C4-2B (cell line): ENCODE measurements at regions not wholly inside any gene's neighbourhood (a gene's known extent, or its start where the extent isn't known, plus 50 kb on each side); places are given as distances from the start of the nearest gene placed in this dataset.

Experiments used
- ZFX ChIP-seq: fragments of 450-650 bp; IDR thresholded peaks from 2 replicates; pipeline ENCODE4 v1.6.1; 2017
- TF ChIP-seq, protein P1 (sequence below): fragments of 450-650 bp; conservative IDR thresholded peaks from 2 replicates; pipeline ENCODE4 v1.5.1; 2017; ENCODE audit warnings: mild to moderate bottlenecking

DNA sequence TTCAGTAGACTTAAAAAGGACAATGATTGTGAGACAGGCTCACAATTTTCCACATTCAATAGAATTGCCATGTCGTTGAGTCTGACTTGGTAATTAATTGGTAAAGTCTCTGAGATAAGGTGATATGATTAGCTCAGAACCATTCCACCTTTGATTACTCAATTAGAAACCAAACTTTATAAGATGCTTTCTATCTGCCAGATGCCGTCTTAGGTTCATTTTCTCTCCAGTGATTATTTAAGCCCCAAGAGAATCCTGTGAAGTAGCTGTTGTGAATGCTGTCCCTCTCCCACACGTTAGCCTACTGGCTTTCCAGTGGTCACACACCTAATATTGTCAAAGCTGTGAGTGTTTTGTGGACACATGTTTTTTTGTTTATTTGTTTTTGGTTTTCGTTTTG lies 528.9 kb upstream of the ZNF462 start:
- TF ChIP-seq, protein P1, sequence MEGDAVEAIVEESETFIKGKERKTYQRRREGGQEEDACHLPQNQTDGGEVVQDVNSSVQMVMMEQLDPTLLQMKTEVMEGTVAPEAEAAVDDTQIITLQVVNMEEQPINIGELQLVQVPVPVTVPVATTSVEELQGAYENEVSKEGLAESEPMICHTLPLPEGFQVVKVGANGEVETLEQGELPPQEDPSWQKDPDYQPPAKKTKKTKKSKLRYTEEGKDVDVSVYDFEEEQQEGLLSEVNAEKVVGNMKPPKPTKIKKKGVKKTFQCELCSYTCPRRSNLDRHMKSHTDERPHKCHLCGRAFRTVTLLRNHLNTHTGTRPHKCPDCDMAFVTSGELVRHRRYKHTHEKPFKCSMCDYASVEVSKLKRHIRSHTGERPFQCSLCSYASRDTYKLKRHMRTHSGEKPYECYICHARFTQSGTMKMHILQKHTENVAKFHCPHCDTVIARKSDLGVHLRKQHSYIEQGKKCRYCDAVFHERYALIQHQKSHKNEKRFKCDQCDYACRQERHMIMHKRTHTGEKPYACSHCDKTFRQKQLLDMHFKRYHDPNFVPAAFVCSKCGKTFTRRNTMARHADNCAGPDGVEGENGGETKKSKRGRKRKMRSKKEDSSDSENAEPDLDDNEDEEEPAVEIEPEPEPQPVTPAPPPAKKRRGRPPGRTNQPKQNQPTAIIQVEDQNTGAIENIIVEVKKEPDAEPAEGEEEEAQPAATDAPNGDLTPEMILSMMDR: no peak
- no peak for TF ChIP-seq ZFX
